Hippocampal formation (tissue), 2 donors: ENCODE measurements at regions not wholly inside any gene's neighbourhood (a gene's known extent, or its start where the extent isn't known, plus 50 kb on each side); places are given as distances from the start of the nearest gene placed in this dataset.
"Not testable (repeated sequence)": the region's sequence is repeated elsewhere in the genome, so short reads cannot be mapped to it uniquely, and the experiment has no call there.

Source experiments
- DNase-seq, 2 donors: peaks; one replicate each; lab custom pipeline; 2025; lab: John Stamatoyannopoulos, UW

GRCh38 chr1:193411714-193412113, 225.3 kb upstream of the B3GALT2 start:
- no peak for DNase-seq

- no peak for DNase-seq
These were observed 224.8 kb upstream of the B3GALT2 start for GRCh38 chr1:193411215-193411614.

GRCh38 chr1:193408782-193409293, 222.4 kb upstream of the B3GALT2 start:
- DNase-seq: no peak

- DNase-seq: peak in 1 of 2 donors; percentile 48
These were observed 220.5 kb upstream of the B3GALT2 start for GRCh38 chr1:193406901-193407300.

- DNase-seq: no peak
These were observed 217.8 kb upstream of the B3GALT2 start for GRCh38 chr1:193404236-193404635.

GRCh38 chr1:193402977-193403376, 216.6 kb upstream of the B3GALT2 start:
- DNase-seq: no peak

- DNase-seq: no peak
These were observed 215.6 kb upstream of the B3GALT2 start for GRCh38 chr1:193402037-193402436.

- no peak for DNase-seq
These were observed 207.9 kb upstream of the B3GALT2 start for GRCh38 chr1:193394336-193394735.

- DNase-seq: no peak
These were observed 206.3 kb upstream of the B3GALT2 start for GRCh38 chr1:193392686-193393085.

GRCh38 chr1:193388683-193389082, 202.3 kb upstream of the B3GALT2 start:
- no peak for DNase-seq

- DNase-seq: no peak
These were observed 201.8 kb upstream of the B3GALT2 start for GRCh38 chr1:193388165-193388564.

- DNase-seq: no peak
These were observed 201.0 kb upstream of the B3GALT2 start for GRCh38 chr1:193387406-193387805.

GRCh38 chr1:193378451-193378850, 192.0 kb upstream of the B3GALT2 start:
- not testable (repeated sequence) for DNase-seq

GRCh38 chr1:193377472-193377871, 191.1 kb upstream of the B3GALT2 start:
- DNase-seq: no peak

GRCh38 chr1:193372553-193372952, 186.1 kb upstream of the B3GALT2 start:
- no peak for DNase-seq

- no peak for DNase-seq
These were observed 181.9 kb upstream of the B3GALT2 start for GRCh38 chr1:193368302-193368701.

- no peak for DNase-seq
These were observed 181.4 kb upstream of the B3GALT2 start for GRCh38 chr1:193367863-193368262.

- no peak for DNase-seq
These were observed 180.5 kb upstream of the B3GALT2 start for GRCh38 chr1:193366764-193367507.

- no peak for DNase-seq
These were observed 179.6 kb upstream of the B3GALT2 start for GRCh38 chr1:193365966-193366365.

- no peak for DNase-seq
These were observed 173.2 kb upstream of the B3GALT2 start for GRCh38 chr1:193359631-193360030.

- DNase-seq: no peak
These were observed 172.0 kb upstream of the B3GALT2 start for GRCh38 chr1:193358419-193358818.

- DNase-seq: no peak
These were observed 169.8 kb upstream of the B3GALT2 start for GRCh38 chr1:193356249-193356648.

GRCh38 chr1:193355626-193356025, 169.2 kb upstream of the B3GALT2 start:
- DNase-seq: no peak

GRCh38 chr1:193355178-193355577, 168.8 kb upstream of the B3GALT2 start:
- DNase-seq: no peak
